ENCODE measurements at regions not wholly inside any gene's neighbourhood (a gene's known extent, or its start where the extent isn't known, plus 50 kb on each side); places are given as distances from the start of the nearest gene placed in this dataset.

- H2AFZ ChIP-seq (ENCODE audit: low read length), result no peak overlapping the region
- no peaks in the 10 kb centered on the region for H3K36me3 ChIP-seq (ENCODE audit: insufficient read depth, low read length)
- H4K20me1 ChIP-seq (ENCODE audit: insufficient read depth, low read length), result no peaks in the 10 kb centered on the region
- TF ChIP-seq EZH2 (IDR thresholded peaks at IDR 0.05; ENCODE audit: borderline replicate concordance, low read length), result no peak
- TF ChIP-seq CTCF (IDR thresholded peaks at IDR 0.05; ENCODE audit: low read length), result no peak
- H3K27me3 ChIP-seq (ENCODE audit: insufficient read depth, low read length), result no peaks in the 10 kb centered on the region
- H3K9ac ChIP-seq (ENCODE audit: low read length), result no peak overlapping the region
- H3K4me2 ChIP-seq (ENCODE audit: low read length), result no peak overlapping the region
- H3F3A ChIP-seq (ENCODE audit: insufficient read depth, low read length), result no peaks in the 10 kb centered on the region
- H3K27ac ChIP-seq (ENCODE audit: low read depth, low read length, poor library complexity, severe bottlenecking), result no peak overlapping the region
- no peaks in the 10 kb centered on the region for H3K9me3 ChIP-seq (ENCODE audit: low read length)
- no peaks in the 10 kb centered on the region for H3K79me2 ChIP-seq (ENCODE audit: insufficient read depth, low read length)
- no peak overlapping the region for H3K4me3 ChIP-seq (ENCODE audit: low read depth, low read length, poor library complexity, severe bottlenecking)
- H3K4me1 ChIP-seq (ENCODE audit: insufficient read depth, low read length, severe bottlenecking), result no peaks in the 10 kb centered on the region
- H3K9me2 ChIP-seq (ENCODE audit: low read depth, low read length), result no peaks in the 10 kb centered on the region
Measured at GRCh38 chr12:85516667-85517325, 236.8 kb downstream of the ALX1 start.

- no peaks in the 10 kb centered on the region for H3K9me3 ChIP-seq (ENCODE audit: low read length)
- no peak overlapping the region for H2AFZ ChIP-seq (ENCODE audit: low read length)
Measured at GRCh38 chr12:85519163-85519562, 239.1 kb downstream of the ALX1 start.

GRCh38 chr12:85523197-85523596 is 243.2 kb downstream of the ALX1 start:
- H3K27ac ChIP-seq (ENCODE audit: low read depth, low read length, poor library complexity, severe bottlenecking), result no peak overlapping the region
- no peaks in the 10 kb centered on the region for H3K9me3 ChIP-seq (ENCODE audit: low read length)
- H3K9me2 ChIP-seq (ENCODE audit: low read depth, low read length), result no peaks in the 10 kb centered on the region
- no peak overlapping the region for H3K4me3 ChIP-seq (ENCODE audit: low read depth, low read length, poor library complexity, severe bottlenecking)
- no peaks in the 10 kb centered on the region for H3K79me2 ChIP-seq (ENCODE audit: insufficient read depth, low read length)
- no peaks in the 10 kb centered on the region for H3F3A ChIP-seq (ENCODE audit: insufficient read depth, low read length)
- no peaks in the 10 kb centered on the region for H3K27me3 ChIP-seq (ENCODE audit: insufficient read depth, low read length)
- TF ChIP-seq CTCF (IDR thresholded peaks at IDR 0.05; ENCODE audit: low read length) (no peak), EZH2 (IDR thresholded peaks at IDR 0.05; ENCODE audit: borderline replicate concordance, low read length) (no peak)
- H3K9ac ChIP-seq (ENCODE audit: low read length), result no peak overlapping the region
- no peaks in the 10 kb centered on the region for H3K4me1 ChIP-seq (ENCODE audit: insufficient read depth, low read length, severe bottlenecking)
- H2AFZ ChIP-seq (ENCODE audit: low read length), result no peak overlapping the region
- H3K4me2 ChIP-seq (ENCODE audit: low read length), result no peak overlapping the region
- H3K36me3 ChIP-seq (ENCODE audit: insufficient read depth, low read length), result no peaks in the 10 kb centered on the region
- no peaks in the 10 kb centered on the region for H4K20me1 ChIP-seq (ENCODE audit: insufficient read depth, low read length)

More at GRCh38 chr12:85519163-85519562, 239.1 kb downstream of the ALX1 start:
- no peak overlapping the region for H3K4me3 ChIP-seq (ENCODE audit: low read depth, low read length, poor library complexity, severe bottlenecking)
- H3K36me3 ChIP-seq (ENCODE audit: insufficient read depth, low read length), result no peaks in the 10 kb centered on the region
- H3K27me3 ChIP-seq (ENCODE audit: insufficient read depth, low read length), result no peaks in the 10 kb centered on the region
- no peaks in the 10 kb centered on the region for H3K9me2 ChIP-seq (ENCODE audit: low read depth, low read length)
- H3K9ac ChIP-seq (ENCODE audit: low read length), result no peak overlapping the region
- H3K27ac ChIP-seq (ENCODE audit: low read depth, low read length, poor library complexity, severe bottlenecking), result no peak overlapping the region
- no peaks in the 10 kb centered on the region for H4K20me1 ChIP-seq (ENCODE audit: insufficient read depth, low read length)
- no peaks in the 10 kb centered on the region for H3F3A ChIP-seq (ENCODE audit: insufficient read depth, low read length)
- no peaks in the 10 kb centered on the region for H3K79me2 ChIP-seq (ENCODE audit: insufficient read depth, low read length)
- H3K4me2 ChIP-seq (ENCODE audit: low read length), result no peak overlapping the region
- TF ChIP-seq CTCF (IDR thresholded peaks at IDR 0.05; ENCODE audit: low read length) (no peak), EZH2 (IDR thresholded peaks at IDR 0.05; ENCODE audit: borderline replicate concordance, low read length) (no peak)
- H3K4me1 ChIP-seq (ENCODE audit: insufficient read depth, low read length, severe bottlenecking), result no peaks in the 10 kb centered on the region
